ENCODE measurements at regions not wholly inside any gene's neighbourhood (a gene's known extent, or its start where the extent isn't known, plus 50 kb on each side); places are given as distances from the start of the nearest gene placed in this dataset.

DNA sequence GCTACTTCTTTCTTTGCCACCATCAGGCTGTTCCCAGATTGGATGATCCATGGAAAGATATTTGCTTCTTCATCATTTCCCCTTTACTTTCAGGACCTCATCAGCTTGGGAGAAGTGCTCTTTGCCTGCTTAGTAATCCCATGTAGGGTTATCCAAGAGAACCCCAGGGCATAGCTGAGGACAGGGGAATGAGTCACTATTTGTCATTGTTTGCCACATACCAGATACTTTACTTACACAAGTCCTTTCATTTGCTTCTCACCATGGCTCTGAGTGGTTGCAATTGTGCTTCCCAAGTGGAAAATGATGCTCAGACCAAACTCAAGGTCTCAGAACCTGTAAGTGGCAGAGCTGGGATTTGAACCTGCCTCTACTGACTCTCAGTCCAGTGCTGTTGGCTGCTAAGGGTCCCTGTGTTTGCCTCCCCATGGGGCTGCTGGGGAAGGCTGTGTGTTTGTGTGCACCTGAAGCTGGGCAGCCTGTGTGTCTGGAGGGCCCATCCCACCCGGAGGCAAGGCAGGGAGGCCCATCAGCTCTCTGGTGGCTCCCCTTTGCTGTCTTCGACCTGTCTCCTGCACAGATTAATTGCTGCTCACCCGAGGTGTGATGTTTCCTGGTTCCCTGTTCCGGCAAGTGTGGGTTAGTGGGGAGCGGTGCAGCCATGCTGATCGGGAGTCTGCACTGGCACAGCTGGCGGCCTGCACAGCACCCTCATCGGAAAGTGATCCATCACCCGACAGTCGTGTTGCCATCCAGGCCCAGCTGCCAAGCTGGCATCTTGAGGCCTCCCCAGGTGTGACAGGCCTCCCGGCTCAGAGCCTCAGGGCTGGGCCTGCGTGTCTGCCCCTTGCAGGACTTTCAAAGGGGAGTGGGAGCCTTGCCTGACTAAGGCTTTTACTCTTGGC lies 228.8 kb downstream of the DHX35 start:
- TF ChIP-seq EZH2 (IDR thresholded peaks at IDR 0.05; ENCODE audit: borderline replicate concordance, low read length), result no peak
- TF ChIP-seq CTCF (conservative IDR thresholded peaks at IDR 0.05 in 1 of 2, IDR thresholded peaks at IDR 0.05 in 1 of 2; ENCODE audit: extremely low read depth in 1 of 2, insufficient read depth in 1 of 2, low read depth in 1 of 2, low read length in 2 of 2), result no peak
